ENCODE measurements at regions not wholly inside any gene's neighbourhood (a gene's known extent, or its start where the extent isn't known, plus 50 kb on each side); places are given as distances from the start of the nearest gene placed in this dataset.

DNA sequence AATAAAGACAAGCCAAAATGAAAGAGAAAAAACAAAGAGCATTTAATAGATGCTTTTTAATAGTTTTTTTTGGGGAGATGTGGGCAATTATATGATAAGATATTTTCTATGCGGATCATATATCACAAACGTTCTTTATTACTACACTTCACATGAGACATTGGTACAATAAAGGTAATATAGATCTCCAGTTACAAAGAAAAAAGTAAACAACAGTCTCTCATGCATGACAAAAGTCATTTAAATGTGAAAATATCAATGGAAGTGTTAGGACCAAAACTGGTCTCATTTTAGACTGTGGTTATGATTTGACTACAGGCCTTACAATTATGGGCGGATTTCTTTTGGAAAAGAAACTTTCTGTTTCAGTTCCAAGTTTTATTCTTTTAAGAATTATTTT, 687.0 kb downstream of the ADGRL2 start:
- TF ChIP-seq CTCF (IDR thresholded peaks at IDR 0.05) (no peak), POLR2A (IDR thresholded peaks at IDR 0.05) (no peak)

All from Peyer's patch (tissue), 4 donors.